Hepatocyte (in vitro differentiated cells): ENCODE measurements at regions not wholly inside any gene's neighbourhood (a gene's known extent, or its start where the extent isn't known, plus 50 kb on each side); places are given as distances from the start of the nearest gene placed in this dataset.

ENCODE experiments used
- CTCF ChIP-seq: fragments of 200-600 bp; sonication (generic); IDR thresholded peaks from 2 replicates; pipeline ENCODE4 v1.5.1; 2016; ENCODE audit warnings: antibody characterized with exemption, mild to moderate bottlenecking; ENCODE audit not compliant: poor library complexity
- EZH2 ChIP-seq: fragments of 200-600 bp; sonication (generic); IDR thresholded peaks from 2 replicates; pipeline ENCODE4 v1.6.1; 2016; ENCODE audit warnings: antibody characterized with exemption, mild to moderate bottlenecking, borderline replicate concordance
- EZH2phosphoT487 ChIP-seq: fragments of 200-600 bp; sonication (generic); IDR thresholded peaks from one replicate; pipeline ENCODE4 v1.6.1; 2018; ENCODE audit warnings: antibody characterized with exemption, mild to moderate bottlenecking, low read depth, moderate library complexity; ENCODE audit not compliant: unreplicated experiment, severe bottlenecking

DNA sequence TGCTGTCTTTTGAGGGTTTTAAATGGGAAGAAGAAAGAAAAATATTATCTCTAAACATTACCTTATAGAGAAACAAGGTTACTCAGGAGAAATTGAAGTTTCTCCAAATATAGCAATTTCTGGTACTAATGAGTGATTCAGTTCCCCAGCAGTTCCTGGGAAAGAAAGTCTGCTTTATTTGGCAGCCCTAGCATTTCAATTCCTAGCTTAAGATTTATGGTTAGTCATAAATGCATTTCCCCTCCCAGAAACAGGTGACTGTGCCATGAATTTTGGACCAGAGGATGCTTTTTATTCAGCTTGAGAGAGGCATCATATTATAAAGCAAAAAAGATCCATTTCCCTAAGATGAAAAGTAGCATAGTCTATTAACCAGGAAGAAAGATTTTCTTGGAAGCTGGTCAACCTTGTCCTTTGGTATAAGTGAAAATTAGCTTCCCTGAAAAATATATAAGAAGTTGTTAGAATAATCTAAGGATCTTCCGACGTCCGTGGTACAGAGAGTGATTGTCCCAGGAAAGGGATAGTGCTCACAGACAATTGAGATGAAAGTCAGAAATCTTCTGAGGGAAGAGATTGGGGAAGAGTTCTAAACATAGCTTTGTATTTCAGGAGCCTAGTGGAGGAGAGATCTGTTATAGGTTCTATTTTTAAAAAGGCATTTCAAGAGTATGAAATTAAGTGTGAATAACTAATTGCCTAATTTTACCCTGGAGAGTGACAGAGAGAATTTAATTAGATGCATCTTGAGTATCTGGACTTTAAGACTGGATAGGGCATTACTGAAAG is 164.9 kb downstream of the ESM1 start:
- TF ChIP-seq CTCF (no peak), EZH2 (no peak), EZH2phosphoT487 (no peak)
